ENCODE measurements at regions not wholly inside any gene's neighbourhood (a gene's known extent, or its start where the extent isn't known, plus 50 kb on each side); places are given as distances from the start of the nearest gene placed in this dataset.
"Not testable (repeated sequence)": the region's sequence is repeated elsewhere in the genome, so short reads cannot be mapped to it uniquely, and the experiment has no call there.

DNA sequence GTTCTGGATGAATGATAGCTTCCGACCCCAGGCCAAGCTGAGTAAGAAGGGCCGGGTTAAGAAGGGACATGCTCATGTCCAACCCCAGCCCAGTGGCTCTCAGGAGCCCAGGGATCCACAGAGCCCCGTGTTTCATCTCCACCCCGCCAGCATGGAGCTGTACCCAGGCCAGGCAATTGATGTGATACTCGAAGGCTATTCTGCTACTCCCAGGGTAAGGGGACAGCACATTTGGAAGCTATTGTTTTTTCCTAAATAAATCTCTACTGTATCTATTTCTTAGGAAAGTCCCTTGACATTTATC, 255.0 kb upstream of the NBPF12 start:
- not testable (repeated sequence) for TF ChIP-seq EZH2 (IDR thresholded peaks at IDR 0.05; ENCODE audit: borderline replicate concordance, low read length)
- TF ChIP-seq, protein P1, sequence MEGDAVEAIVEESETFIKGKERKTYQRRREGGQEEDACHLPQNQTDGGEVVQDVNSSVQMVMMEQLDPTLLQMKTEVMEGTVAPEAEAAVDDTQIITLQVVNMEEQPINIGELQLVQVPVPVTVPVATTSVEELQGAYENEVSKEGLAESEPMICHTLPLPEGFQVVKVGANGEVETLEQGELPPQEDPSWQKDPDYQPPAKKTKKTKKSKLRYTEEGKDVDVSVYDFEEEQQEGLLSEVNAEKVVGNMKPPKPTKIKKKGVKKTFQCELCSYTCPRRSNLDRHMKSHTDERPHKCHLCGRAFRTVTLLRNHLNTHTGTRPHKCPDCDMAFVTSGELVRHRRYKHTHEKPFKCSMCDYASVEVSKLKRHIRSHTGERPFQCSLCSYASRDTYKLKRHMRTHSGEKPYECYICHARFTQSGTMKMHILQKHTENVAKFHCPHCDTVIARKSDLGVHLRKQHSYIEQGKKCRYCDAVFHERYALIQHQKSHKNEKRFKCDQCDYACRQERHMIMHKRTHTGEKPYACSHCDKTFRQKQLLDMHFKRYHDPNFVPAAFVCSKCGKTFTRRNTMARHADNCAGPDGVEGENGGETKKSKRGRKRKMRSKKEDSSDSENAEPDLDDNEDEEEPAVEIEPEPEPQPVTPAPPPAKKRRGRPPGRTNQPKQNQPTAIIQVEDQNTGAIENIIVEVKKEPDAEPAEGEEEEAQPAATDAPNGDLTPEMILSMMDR (IDR thresholded peaks at IDR 0.05; ENCODE audit: low read length) = not testable (repeated sequence)
